ENCODE measurements at regions not wholly inside any gene's neighbourhood (a gene's known extent, or its start where the extent isn't known, plus 50 kb on each side); places are given as distances from the start of the nearest gene placed in this dataset.

DNA sequence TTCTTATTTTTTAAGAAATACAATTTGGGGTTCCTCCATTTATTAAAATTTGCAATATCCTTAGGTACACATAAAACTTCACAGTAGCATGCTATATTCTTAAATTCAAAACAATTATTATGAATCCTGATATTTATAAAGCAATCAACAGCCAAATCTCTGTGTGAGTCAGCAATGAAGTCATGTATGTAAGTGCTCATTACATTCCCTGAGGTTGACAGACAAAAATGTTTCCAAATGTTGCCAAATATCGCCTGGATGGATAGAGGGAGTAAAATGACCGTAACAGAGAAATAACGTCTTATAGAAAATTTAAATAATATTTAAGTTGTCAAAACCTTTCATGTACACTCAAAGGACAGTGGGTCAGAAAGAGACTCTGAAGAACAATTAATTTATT is 220.0 kb downstream of the PCDH18 start:
- BruUV-seq (replicated peaks), result no TSS peak
- Histone ChIP-seq H3K4me2 (ENCODE audit: control insufficient read depth, insufficient read depth) (no peak overlapping the region), H3K27ac (ENCODE audit: control insufficient read depth, insufficient read depth) (no peak overlapping the region), H3K36me3 (ENCODE audit: control insufficient read depth in 2 of 2, insufficient read depth in 2 of 2, low read length in 1 of 2) (no peaks in the 10 kb centered on the region), H2AFZ (ENCODE audit: control insufficient read depth, low read depth, low read length) (no peak overlapping the region), H3K9me3 (replicated peaks; ENCODE audit: control insufficient read depth, insufficient read depth, low read length) (no peaks in the 10 kb centered on the region), H3K4me1 (ENCODE audit: control insufficient read depth, insufficient read depth, low read length) (no peaks in the 10 kb centered on the region), H3K79me2 (ENCODE audit: control insufficient read depth, insufficient read depth, low read length) (no peaks in the 10 kb centered on the region), H3K27me3 (replicated peaks in 1 of 2; ENCODE audit: control insufficient read depth in 2 of 2, insufficient read depth in 2 of 2, low read length in 1 of 2) (no peaks in the 10 kb centered on the region), H3K9ac (ENCODE audit: control insufficient read depth, insufficient read depth, low read length) (no peak overlapping the region), H4K20me1 (ENCODE audit: control insufficient read depth, insufficient read depth) (no peaks in the 10 kb centered on the region), H3K4me3 (no peak overlapping the region)
- intact Hi-C loops (cut with micrococcal nuclease; ENCODE audit: unreplicated experiment) (no loop called here), in situ Hi-C loops (cut with MboI) (no loop called here)
- RAD21 ChIA-PET (ENCODE audit: unreplicated experiment), result no interaction called here
- ATAC-seq (no peak), DNase-seq (ENCODE audit: low read depth, low spot score) (no peak), FAIRE-seq (no peak)
- POLR2A ChIA-PET, result no interaction called here
- TF ChIP-seq POLR2AphosphoS5 (IDR thresholded peaks at IDR 0.05; ENCODE audit: low read length) (no peak), ATF7 (IDR thresholded peaks at IDR 0.05; ENCODE audit: low read depth) (no peak), KDM1A (IDR thresholded peaks at IDR 0.05; ENCODE audit: borderline replicate concordance) (no peak)
- TF ChIP-seq, protein P1, sequence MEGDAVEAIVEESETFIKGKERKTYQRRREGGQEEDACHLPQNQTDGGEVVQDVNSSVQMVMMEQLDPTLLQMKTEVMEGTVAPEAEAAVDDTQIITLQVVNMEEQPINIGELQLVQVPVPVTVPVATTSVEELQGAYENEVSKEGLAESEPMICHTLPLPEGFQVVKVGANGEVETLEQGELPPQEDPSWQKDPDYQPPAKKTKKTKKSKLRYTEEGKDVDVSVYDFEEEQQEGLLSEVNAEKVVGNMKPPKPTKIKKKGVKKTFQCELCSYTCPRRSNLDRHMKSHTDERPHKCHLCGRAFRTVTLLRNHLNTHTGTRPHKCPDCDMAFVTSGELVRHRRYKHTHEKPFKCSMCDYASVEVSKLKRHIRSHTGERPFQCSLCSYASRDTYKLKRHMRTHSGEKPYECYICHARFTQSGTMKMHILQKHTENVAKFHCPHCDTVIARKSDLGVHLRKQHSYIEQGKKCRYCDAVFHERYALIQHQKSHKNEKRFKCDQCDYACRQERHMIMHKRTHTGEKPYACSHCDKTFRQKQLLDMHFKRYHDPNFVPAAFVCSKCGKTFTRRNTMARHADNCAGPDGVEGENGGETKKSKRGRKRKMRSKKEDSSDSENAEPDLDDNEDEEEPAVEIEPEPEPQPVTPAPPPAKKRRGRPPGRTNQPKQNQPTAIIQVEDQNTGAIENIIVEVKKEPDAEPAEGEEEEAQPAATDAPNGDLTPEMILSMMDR (IDR thresholded peaks at IDR 0.05 in 2 of 3, conservative IDR thresholded peaks at IDR 0.05 in 1 of 3; ENCODE audit: control insufficient read depth in 2 of 3, extremely low read depth in 1 of 3, insufficient read depth in 1 of 3, low read depth in 3 of 3, low read length in 3 of 3), result no peak
- TF ChIP-seq, protein P2, sequence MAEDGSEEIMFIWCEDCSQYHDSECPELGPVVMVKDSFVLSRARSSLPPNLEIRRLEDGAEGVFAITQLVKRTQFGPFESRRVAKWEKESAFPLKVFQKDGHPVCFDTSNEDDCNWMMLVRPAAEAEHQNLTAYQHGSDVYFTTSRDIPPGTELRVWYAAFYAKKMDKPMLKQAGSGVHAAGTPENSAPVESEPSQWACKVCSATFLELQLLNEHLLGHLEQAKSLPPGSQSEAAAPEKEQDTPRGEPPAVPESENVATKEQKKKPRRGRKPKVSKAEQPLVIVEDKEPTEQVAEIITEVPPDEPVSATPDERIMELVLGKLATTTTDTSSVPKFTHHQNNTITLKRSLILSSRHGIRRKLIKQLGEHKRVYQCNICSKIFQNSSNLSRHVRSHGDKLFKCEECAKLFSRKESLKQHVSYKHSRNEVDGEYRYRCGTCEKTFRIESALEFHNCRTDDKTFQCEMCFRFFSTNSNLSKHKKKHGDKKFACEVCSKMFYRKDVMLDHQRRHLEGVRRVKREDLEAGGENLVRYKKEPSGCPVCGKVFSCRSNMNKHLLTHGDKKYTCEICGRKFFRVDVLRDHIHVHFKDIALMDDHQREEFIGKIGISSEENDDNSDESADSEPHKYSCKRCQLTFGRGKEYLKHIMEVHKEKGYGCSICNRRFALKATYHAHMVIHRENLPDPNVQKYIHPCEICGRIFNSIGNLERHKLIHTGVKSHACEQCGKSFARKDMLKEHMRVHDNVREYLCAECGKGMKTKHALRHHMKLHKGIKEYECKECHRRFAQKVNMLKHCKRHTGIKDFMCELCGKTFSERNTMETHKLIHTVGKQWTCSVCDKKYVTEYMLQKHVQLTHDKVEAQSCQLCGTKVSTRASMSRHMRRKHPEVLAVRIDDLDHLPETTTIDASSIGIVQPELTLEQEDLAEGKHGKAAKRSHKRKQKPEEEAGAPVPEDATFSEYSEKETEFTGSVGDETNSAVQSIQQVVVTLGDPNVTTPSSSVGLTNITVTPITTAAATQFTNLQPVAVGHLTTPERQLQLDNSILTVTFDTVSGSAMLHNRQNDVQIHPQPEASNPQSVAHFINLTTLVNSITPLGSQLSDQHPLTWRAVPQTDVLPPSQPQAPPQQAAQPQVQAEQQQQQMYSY (CRISPR knock-in tag; IDR thresholded peaks at IDR 0.05), result no peak
- TF ChIP-seq, protein P3, sequence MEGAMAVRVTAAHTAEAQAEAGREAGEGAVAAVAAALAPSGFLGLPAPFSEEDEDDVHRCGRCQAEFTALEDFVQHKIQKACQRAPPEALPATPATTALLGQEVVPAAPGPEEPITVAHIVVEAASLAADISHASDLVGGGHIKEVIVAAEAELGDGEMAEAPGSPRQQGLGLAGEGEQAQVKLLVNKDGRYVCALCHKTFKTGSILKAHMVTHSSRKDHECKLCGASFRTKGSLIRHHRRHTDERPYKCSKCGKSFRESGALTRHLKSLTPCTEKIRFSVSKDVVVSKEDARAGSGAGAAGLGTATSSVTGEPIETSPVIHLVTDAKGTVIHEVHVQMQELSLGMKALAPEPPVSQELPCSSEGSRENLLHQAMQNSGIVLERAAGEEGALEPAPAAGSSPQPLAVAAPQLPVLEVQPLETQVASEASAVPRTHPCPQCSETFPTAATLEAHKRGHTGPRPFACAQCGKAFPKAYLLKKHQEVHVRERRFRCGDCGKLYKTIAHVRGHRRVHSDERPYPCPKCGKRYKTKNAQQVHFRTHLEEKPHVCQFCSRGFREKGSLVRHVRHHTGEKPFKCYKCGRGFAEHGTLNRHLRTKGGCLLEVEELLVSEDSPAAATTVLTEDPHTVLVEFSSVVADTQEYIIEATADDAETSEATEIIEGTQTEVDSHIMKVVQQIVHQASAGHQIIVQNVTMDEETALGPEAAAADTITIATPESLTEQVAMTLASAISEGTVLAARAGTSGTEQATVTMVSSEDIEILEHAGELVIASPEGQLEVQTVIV (IDR thresholded peaks at IDR 0.05; ENCODE audit: borderline replicate concordance, partially characterized antibody), result no peak
- CTCF ChIA-PET, result no interaction called here
- WGBS (ENCODE audit: insufficient coverage, insufficient replicate concordance, low lambda C conversion rate, missing lambda C conversion rate), result 59% methylated on average over 3 of the region's 3 CpGs
- SMC1A ChIA-PET (ENCODE audit: uncharacterized antibody, unreplicated experiment), result no interaction called here
